Urinary bladder (tissue), 3 donors: ENCODE measurements at regions not wholly inside any gene's neighbourhood (a gene's known extent, or its start where the extent isn't known, plus 50 kb on each side); places are given as distances from the start of the nearest gene placed in this dataset.

ENCODE experiments used
- DNase-seq: peaks from one replicate; pipeline ENCODE4 v3.0.0-alpha.2; 2015; ENCODE audit errors: extremely low spot score
- H3K27ac ChIP-seq: one replicate; pipeline ENCODE4 v1.5.1; 2013; ENCODE audit warnings: low read depth, mild to moderate bottlenecking, moderate library complexity
- H3K36me3 ChIP-seq: one replicate; pipeline ENCODE4 v1.6.1; 2013; ENCODE audit warnings: mild to moderate bottlenecking, moderate library complexity; ENCODE audit not compliant: insufficient read depth
- H3K4me1 ChIP-seq: one replicate; pipeline ENCODE4 v1.6.1; 2013; ENCODE audit warnings: mild to moderate bottlenecking, moderate library complexity; ENCODE audit not compliant: insufficient read depth
- H3K4me3 ChIP-seq: one replicate; pipeline ENCODE4 v1.5.1; 2013; ENCODE audit warnings: low read depth, low read length
- WGBS: extraction: QIAGEN DNeasy Blood & Tissue Kit; methylation state at CpG from one replicate; pipeline ENCODE4 v1.1.7; 2013; 5-methylcytosine and 5-hydroxymethylcytosine counted together
- donor health status: healthy with polysubstance abuse.
- donor health status: healthy.

GRCh38 chr1:37319284-37319683 is 155.1 kb upstream of the ZC3H12A start:
- 82% methylated on average over 5 of the region's 5 CpGs for WGBS
- no peaks in the 10 kb centered on the region for H3K4me1 ChIP-seq
- no peak overlapping the region for H3K27ac ChIP-seq
- H3K36me3 ChIP-seq: no peaks in the 10 kb centered on the region
- no peak for DNase-seq
- no peak overlapping the region for H3K4me3 ChIP-seq

- Histone ChIP-seq H3K36me3 (no peaks in the 10 kb centered on the region), H3K4me3 (no peak overlapping the region), H3K4me1 (no peaks in the 10 kb centered on the region), H3K27ac (no peak overlapping the region)
- 37% methylated on average over 19 of the region's 19 CpGs for WGBS
- no peak for DNase-seq
These were observed 150.6 kb upstream of the ZC3H12A start for GRCh38 chr1:37323486-37324377.

- Histone ChIP-seq H3K27ac (no peak overlapping the region), H3K4me1 (no peaks in the 10 kb centered on the region), H3K36me3 (no peaks in the 10 kb centered on the region), H3K4me3 (no peak overlapping the region)
- WGBS: 77% methylated on average over 2 of the region's 2 CpGs
- no peak for DNase-seq
These were observed 149.4 kb upstream of the ZC3H12A start for GRCh38 chr1:37325010-37325409.

- H3K4me1 ChIP-seq: no peaks in the 10 kb centered on the region
- no peaks in the 10 kb centered on the region for H3K36me3 ChIP-seq
- WGBS: 54% methylated on average over 11 of the region's 11 CpGs
- H3K4me3 ChIP-seq: no peak overlapping the region
- no peak for DNase-seq
- H3K27ac ChIP-seq: no peak overlapping the region
These were observed 148.6 kb upstream of the ZC3H12A start for GRCh38 chr1:37325509-37326437.

- DNase-seq: no peak
- H3K4me3 ChIP-seq: no peak overlapping the region
- no peaks in the 10 kb centered on the region for H3K36me3 ChIP-seq
- no peaks in the 10 kb centered on the region for H3K4me1 ChIP-seq
- no peak overlapping the region for H3K27ac ChIP-seq
- 80% methylated on average over 9 of the region's 9 CpGs for WGBS
These were observed 142.3 kb upstream of the ZC3H12A start for GRCh38 chr1:37332126-37332525.

GRCh38 chr1:37338658-37339057 is 135.7 kb upstream of the ZC3H12A start:
- H3K4me3 ChIP-seq: no peak overlapping the region
- WGBS: 86% methylated on average over 2 of the region's 2 CpGs
- DNase-seq: no peak

GRCh38 chr1:37342736-37343135 is 131.6 kb upstream of the ZC3H12A start:
- 33% methylated on average over 6 of the region's 6 CpGs for WGBS
- no peak for DNase-seq
- Histone ChIP-seq H3K4me1 (no peaks in the 10 kb centered on the region), H3K27ac (no peak overlapping the region), H3K4me3 (no peak overlapping the region), H3K36me3 (no peaks in the 10 kb centered on the region)

More at GRCh38 chr1:37338658-37339057, 135.7 kb upstream of the ZC3H12A start:
- no peaks in the 10 kb centered on the region for H3K36me3 ChIP-seq
- H3K27ac ChIP-seq: no peak overlapping the region
- H3K4me1 ChIP-seq: no peaks in the 10 kb centered on the region

GRCh38 chr1:37347104-37347649 is 127.2 kb upstream of the ZC3H12A start:
- Histone ChIP-seq H3K36me3 (no peaks in the 10 kb centered on the region), H3K4me3 (no peak overlapping the region), H3K27ac (no peak overlapping the region), H3K4me1 (no peaks in the 10 kb centered on the region)
- WGBS: 87% methylated on average over 8 of the region's 8 CpGs
- DNase-seq: no peak

- no peaks in the 10 kb centered on the region for H3K4me1 ChIP-seq
- no peak overlapping the region for H3K4me3 ChIP-seq
- H3K36me3 ChIP-seq: no peaks in the 10 kb centered on the region
- WGBS: 43% methylated on average over 6 of the region's 6 CpGs
- no peak overlapping the region for H3K27ac ChIP-seq
- DNase-seq: no peak
These were observed 120.5 kb upstream of the ZC3H12A start for GRCh38 chr1:37353871-37354270.

GRCh38 chr1:37354876-37355650 is 119.3 kb upstream of the ZC3H12A start:
- Histone ChIP-seq H3K4me3 (no peak overlapping the region), H3K4me1 (no peaks in the 10 kb centered on the region), H3K27ac (no peak overlapping the region), H3K36me3 (no peaks in the 10 kb centered on the region)
- 61% methylated on average over 7 of the region's 7 CpGs for WGBS
- DNase-seq: no peak

- no peak for DNase-seq
- no peak overlapping the region for H3K4me3 ChIP-seq
- H3K4me1 ChIP-seq: no peaks in the 10 kb centered on the region
- WGBS: 81% methylated on average over 4 of the region's 4 CpGs
- no peak overlapping the region for H3K27ac ChIP-seq
- H3K36me3 ChIP-seq: no peaks in the 10 kb centered on the region
These were observed 115.4 kb upstream of the ZC3H12A start for GRCh38 chr1:37358992-37359391.

- Histone ChIP-seq H3K36me3 (no peaks in the 10 kb centered on the region), H3K4me1 (no peaks in the 10 kb centered on the region), H3K4me3 (no peak overlapping the region), H3K27ac (no peak overlapping the region)
- WGBS: 35% methylated on average over 6 of the region's 6 CpGs
- DNase-seq: no peak
These were observed 114.4 kb upstream of the ZC3H12A start for GRCh38 chr1:37360011-37360410.
